H1 (cell line): ENCODE measurements at regions not wholly inside any gene's neighbourhood (a gene's known extent, or its start where the extent isn't known, plus 50 kb on each side); places are given as distances from the start of the nearest gene placed in this dataset.
A peak's percentile ranks its signal among the peaks of the same experiment; 100 is the strongest.

Experiments
- CTCF ChIA-PET: fragments of 300-600 bp; sonication (Branson Sonifier 250); formaldehyde crosslinking; loops from one replicate; lab custom pipeline; 2021; ENCODE audit not compliant: partially characterized antibody; lab: Charles Lee
- POLR2A ChIA-PET: fragments of 300-600 bp; sonication (Branson Sonifier 250); formaldehyde crosslinking; loops from one replicate; lab custom pipeline; 2021; ENCODE audit warnings: inconsistent platforms; ENCODE audit not compliant: partially characterized antibody; lab: Charles Lee
- DNase-seq, 2 experiments: peaks; one replicate each; pipeline versions ENCODE4 v3.0.0 to v3.0.0-alpha.2; 2010 to 2022; ENCODE audit warnings: low spot score in 2 of 2, low read depth in 1 of 2, mixed read lengths in 1 of 2
- FAIRE-seq: peaks from 2 replicates; lab custom pipeline; 2011; peaks lifted over from hg19 to GRCh38; lab: Jason Lieb, UNC
- H2AFZ ChIP-seq: 2 replicates; pipeline ENCODE4 v1.8.1; 2012; ENCODE audit warnings: low read length, inconsistent platforms
- H2AK5ac ChIP-seq: 2 replicates; pipeline ENCODE4 v1.6.1; 2013; ENCODE audit warnings: low read depth, low read length
- H2BK120ac ChIP-seq: replicated peaks from 2 replicates; pipeline ENCODE3; 2013; ENCODE audit warnings: low read depth, low read length, inconsistent platforms
- H2BK12ac ChIP-seq: 2 replicates; pipeline ENCODE4 v1.6.1; 2013; ENCODE audit warnings: low read depth, low read length
- H2BK15ac ChIP-seq: 2 replicates; pipeline ENCODE4 v1.6.1; 2013; ENCODE audit warnings: low read length
- H2BK20ac ChIP-seq: 2 replicates; pipeline ENCODE4 v1.6.1; 2013; ENCODE audit warnings: low read length
- H2BK5ac ChIP-seq: 2 replicates; pipeline ENCODE4 v1.6.1; 2013; ENCODE audit warnings: low read depth, low read length
- H3K14ac ChIP-seq: 2 replicates; pipeline ENCODE4 v1.6.1; 2013; ENCODE audit warnings: inconsistent platforms; ENCODE audit not compliant: insufficient read length
- H3K18ac ChIP-seq: 2 replicates; pipeline ENCODE4 v1.6.1; 2013; ENCODE audit warnings: low read length; ENCODE audit errors: extremely low read depth
- H3K23ac ChIP-seq: 2 replicates; pipeline ENCODE4 v1.6.1; 2013; ENCODE audit warnings: inconsistent platforms; ENCODE audit not compliant: insufficient read length
- H3K23me2 ChIP-seq: 2 replicates; pipeline ENCODE4 v1.6.1; 2013; ENCODE audit warnings: low read depth, low read length
- H3K27ac ChIP-seq: 2 replicates; pipeline ENCODE4 v1.6.1; 2011; ENCODE audit warnings: low read depth, low read length, inconsistent platforms
- H3K27me3 ChIP-seq, 4 experiments: replicated peaks in 1 of 4; 1 replicate in 1 of 4; 2 replicates in 3 of 4; pipeline versions ENCODE4 v1.6.1 to v1.8.1; 2011 to 2013; ENCODE audit warnings: low read length in 3 of 4, mild to moderate bottlenecking in 3 of 4, inconsistent platforms in 2 of 4, mixed read lengths in 2 of 4, moderate library complexity in 1 of 4; ENCODE audit not compliant: control insufficient read depth in 3 of 4, insufficient read depth in 3 of 4; ENCODE audit errors: extremely low read depth in 1 of 4
- H3K36me3 ChIP-seq, 4 experiments: 2 replicates each; pipeline versions ENCODE4 v1.6.1 to v1.8.1; 2011 to 2013; ENCODE audit warnings: mild to moderate bottlenecking in 4 of 4, low read length in 3 of 4, moderate library complexity in 2 of 4, control low read depth in 1 of 4, inconsistent platforms in 1 of 4; ENCODE audit not compliant: insufficient read depth in 4 of 4, control insufficient read depth in 2 of 4
- H3K4ac ChIP-seq: replicated peaks from 2 replicates; pipeline ENCODE3; 2013; ENCODE audit warnings: low read length, low read depth, mixed read lengths, inconsistent platforms; ENCODE audit not compliant: insufficient read length
- H3K4me1 ChIP-seq, 4 experiments: replicated peaks in 1 of 4; 1 replicate in 1 of 4; 2 replicates in 3 of 4; pipeline versions ENCODE4 v1.6.1 to v1.8.1; 2011 to 2013; ENCODE audit warnings: low read length in 3 of 4, inconsistent platforms in 2 of 4, mixed read lengths in 1 of 4; ENCODE audit not compliant: insufficient read depth in 4 of 4, control insufficient read depth in 3 of 4
- H3K4me2 ChIP-seq, 2 experiments: 2 replicates each; pipeline versions ENCODE4 v1.6.1 to v1.8.1; 2011 to 2013; ENCODE audit warnings: low read depth in 2 of 2, low read length in 2 of 2, control low read depth in 1 of 2, inconsistent platforms in 1 of 2, mild to moderate bottlenecking in 1 of 2; ENCODE audit not compliant: insufficient read depth in 1 of 2
- H3K4me3 ChIP-seq, 4 experiments: fragments of 200-600, 300-600 bp in 1 of 4; sonication (generic), shearing (Covaris generic), sonication (Bioruptor Twin) in 1 of 4; 2 replicates each; pipeline versions ENCODE4 v1.5.1 to v1.8.1; 2011 to 2016; ENCODE audit warnings: low read length in 4 of 4, low read depth in 3 of 4, control low read depth in 2 of 4, inconsistent platforms in 2 of 4, mild to moderate bottlenecking in 2 of 4, mixed read lengths in 1 of 4, moderate library complexity in 1 of 4; ENCODE audit not compliant: insufficient read depth in 2 of 4; ENCODE audit errors: extremely low read depth in 1 of 4
- H3K56ac ChIP-seq: replicated peaks from 2 replicates; pipeline ENCODE3; 2013; ENCODE audit warnings: low read depth, mild to moderate bottlenecking, mixed read lengths, low read length, inconsistent platforms; ENCODE audit not compliant: insufficient read length
- H3K79me1 ChIP-seq: 2 replicates; pipeline ENCODE4 v1.6.1; 2013; ENCODE audit warnings: low read depth, low read length, control low read depth
- H3K79me2 ChIP-seq, 2 experiments: 2 replicates each; pipeline versions ENCODE4 v1.6.1 to v1.8.1; 2012 to 2013; ENCODE audit warnings: low read length in 2 of 2, mild to moderate bottlenecking in 2 of 2, inconsistent platforms in 1 of 2; ENCODE audit not compliant: insufficient read depth in 2 of 2, control insufficient read depth in 1 of 2
- H3K9ac ChIP-seq, 4 experiments: replicated peaks in 1 of 4; 1 replicate in 1 of 4; 2 replicates in 3 of 4; pipeline versions ENCODE4 v1.6.1 to v1.8.1; 2011 to 2013; ENCODE audit warnings: low read depth in 3 of 4, low read length in 3 of 4, control low read depth in 2 of 4, mild to moderate bottlenecking in 2 of 4, moderate library complexity in 2 of 4, inconsistent platforms in 1 of 4; ENCODE audit errors: extremely low read depth in 1 of 4
- H3K9me3 ChIP-seq, 2 experiments: 2 replicates each; pipeline versions ENCODE4 v1.6.1 to v1.8.1; 2012 to 2013; ENCODE audit warnings: mild to moderate bottlenecking in 2 of 2, moderate library complexity in 2 of 2, control low read depth in 1 of 2, inconsistent platforms in 1 of 2, low read depth in 1 of 2, low read length in 1 of 2, mixed read lengths in 1 of 2; ENCODE audit not compliant: insufficient read depth in 2 of 2
- H4K20me1 ChIP-seq, 2 experiments: replicated peaks in 1 of 2; 2 replicates each; pipeline versions ENCODE3 to v1.8.1; 2011 to 2013; ENCODE audit warnings: inconsistent platforms in 2 of 2, low read length in 2 of 2, mild to moderate bottlenecking in 1 of 2; ENCODE audit not compliant: insufficient read depth in 2 of 2, control insufficient read depth in 1 of 2
- H4K5ac ChIP-seq: 2 replicates; pipeline ENCODE4 v1.6.1; 2013; ENCODE audit warnings: low read length, low read depth, mixed read lengths, inconsistent platforms; ENCODE audit not compliant: insufficient read length
- H4K8ac ChIP-seq: 2 replicates; pipeline ENCODE4 v1.8.0; 2013; ENCODE audit warnings: mild to moderate bottlenecking, moderate library complexity, low read length, inconsistent platforms; ENCODE audit not compliant: insufficient read depth; ENCODE audit errors: extremely low read depth
- H4K91ac ChIP-seq: replicated peaks from 2 replicates; pipeline ENCODE3; 2013; ENCODE audit warnings: low read length, mixed read lengths, inconsistent platforms; ENCODE audit not compliant: insufficient read length
- WGBS, 2 experiments: shearing (Covaris generic) in 1 of 2; methylation state at CpG; one replicate each; pipeline versions ENCODE4 v1.1.6 to v1.1.7; 2013 to 2015; ENCODE audit warnings: low lambda C conversion rate in 2 of 2, mixed read lengths in 2 of 2, inconsistent platforms in 1 of 2, low coverage in 1 of 2, missing lambda C conversion rate in 1 of 2; ENCODE audit not compliant: insufficient replicate concordance in 2 of 2, insufficient coverage in 1 of 2, insufficient read length in 1 of 2; ENCODE audit errors: extremely low coverage in 1 of 2, missing lambda C conversion rate in 1 of 2; 5-methylcytosine and 5-hydroxymethylcytosine counted together

DNA sequence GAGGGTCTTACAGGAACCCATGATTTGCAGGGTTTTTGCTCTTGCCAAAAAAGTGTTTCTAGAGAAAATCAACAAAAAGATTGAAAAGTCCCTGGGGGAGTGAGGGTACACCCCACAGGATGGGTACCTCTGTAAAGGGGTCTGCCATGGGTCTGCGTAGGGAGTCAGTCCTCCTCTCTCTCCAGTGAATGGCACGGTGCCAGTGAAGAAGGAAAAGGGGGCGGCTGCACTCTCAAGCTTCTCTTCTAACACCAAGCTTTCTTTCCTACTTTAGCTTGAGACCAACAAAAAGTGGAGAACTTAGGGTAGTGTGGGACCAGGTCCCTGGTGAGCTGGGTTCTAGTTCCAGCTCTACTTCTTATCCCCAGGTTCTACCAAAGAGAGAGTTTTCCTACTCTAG, 87.4 kb downstream of the GLUL start:
- Histone ChIP-seq H3K23ac (no peak overlapping the region), H3K4me3 (no peak overlapping the region), H4K8ac (no peak overlapping the region), H3K36me3 (no peaks in the 10 kb centered on the region), H3K27ac (no peak overlapping the region), H2BK15ac (no peak overlapping the region), H2AFZ (0 out of 2 replicates have a peak overlapping the region, but pooled peaks have one; percentile 7), H2BK5ac (no peak overlapping the region), H2BK12ac (no peak overlapping the region), H3K56ac (no peak overlapping the region), H3K4me2 (no peak overlapping the region), H3K23me2 (no peaks in the 10 kb centered on the region), H3K4me1 (peaks cover 0 to 3% (median 0%) of the 10 kb centered on the region in 4 experiments; a peak in 3 of 7 replicates), H4K20me1 (no peaks in the 10 kb centered on the region), H2BK20ac (no peak overlapping the region), H2AK5ac (no peak overlapping the region), H2BK120ac (no peak overlapping the region), H3K79me2 (no peaks in the 10 kb centered on the region), H3K79me1 (no peaks in the 10 kb centered on the region), H3K9ac (no peak overlapping the region), H3K27me3 (no peaks in the 10 kb centered on the region), H3K4ac (no peak overlapping the region), H4K5ac (no peak overlapping the region), H3K18ac (no peak overlapping the region), H4K91ac (no peak overlapping the region), H3K14ac (no peak overlapping the region), H3K9me3 (0 out of 4 replicates have a peak, but pooled peaks cover 0 to 2% of the 10 kb centered on the region in 2 experiments)
- ChIA-PET CTCF (interaction anchor here (0.6 to 1.2 kb wide), 4 partner anchors 18 to 292 kb away, joined by 3 to 4 read pairs (median 3); no protein-coding TSS in a partner anchor), POLR2A (interaction anchor here (0.9 to 1.2 kb wide), 2 partner anchors 85 to 88 kb away, joined by 3 to 4 read pairs; no protein-coding TSS in a partner anchor)
- no peak for FAIRE-seq
- no peak for DNase-seq
- 83% methylated on average over 2 of the region's 3 CpGs; no CpG with 5 or more reads in 1 of the 2 experiments for WGBS, 2 experiments
